SK-N-MC (cell line): ENCODE measurements at regions not wholly inside any gene's neighbourhood (a gene's known extent, or its start where the extent isn't known, plus 50 kb on each side); places are given as distances from the start of the nearest gene placed in this dataset.

Source experiments
- DNase-seq: peaks from one replicate; pipeline ENCODE4 v3.0.0-alpha.2; 2011; ENCODE audit warnings: low read depth, low spot score
- H3K27ac ChIP-seq: fragments of 200-600 bp; sonication (generic); 2 replicates; pipeline ENCODE4 v1.5.1; 2016; ENCODE audit warnings: mixed run types
- H3K36me3 ChIP-seq: fragments of 200-600 bp; sonication (generic); 2 replicates; pipeline ENCODE4 v1.6.1; 2017; ENCODE audit warnings: antibody characterized with exemption, low read length, mixed read lengths; ENCODE audit not compliant: insufficient read depth
- H3K4me3 ChIP-seq: fragments of 200-600 bp; sonication (generic); 2 replicates; pipeline ENCODE4 v1.5.1; 2016
- H3K9ac ChIP-seq: fragments of 200-600 bp; sonication (generic); 2 replicates; pipeline ENCODE4 v1.8.0; 2017; ENCODE audit warnings: mixed run types, mixed read lengths; ENCODE audit not compliant: insufficient read length
- H3K9me3 ChIP-seq: fragments of 200-600 bp; sonication (generic); 2 replicates; pipeline ENCODE4 v1.6.1; 2017; ENCODE audit warnings: low read depth, mild to moderate bottlenecking, antibody characterized with exemption, low read length, moderate library complexity, mixed read lengths
- EZH2 ChIP-seq: fragments of 200-600 bp; sonication (generic); IDR thresholded peaks from one replicate; pipeline ENCODE4 v1.6.1; 2017; ENCODE audit warnings: antibody characterized with exemption
- FOXP2 ChIP-seq: optimal IDR thresholded peaks from 2 replicates; pipeline ENCODE3; 2011; ENCODE audit warnings: mild to moderate bottlenecking, moderate library complexity; ENCODE audit not compliant: insufficient read depth; ENCODE audit errors: extremely low read length, control extremely low read depth
- POLR2AphosphoS5 ChIP-seq: IDR thresholded peaks from 2 replicates; pipeline ENCODE4 v1.6.1; 2012; ENCODE audit warnings: mild to moderate bottlenecking, low read depth, low read length, borderline replicate concordance

DNA sequence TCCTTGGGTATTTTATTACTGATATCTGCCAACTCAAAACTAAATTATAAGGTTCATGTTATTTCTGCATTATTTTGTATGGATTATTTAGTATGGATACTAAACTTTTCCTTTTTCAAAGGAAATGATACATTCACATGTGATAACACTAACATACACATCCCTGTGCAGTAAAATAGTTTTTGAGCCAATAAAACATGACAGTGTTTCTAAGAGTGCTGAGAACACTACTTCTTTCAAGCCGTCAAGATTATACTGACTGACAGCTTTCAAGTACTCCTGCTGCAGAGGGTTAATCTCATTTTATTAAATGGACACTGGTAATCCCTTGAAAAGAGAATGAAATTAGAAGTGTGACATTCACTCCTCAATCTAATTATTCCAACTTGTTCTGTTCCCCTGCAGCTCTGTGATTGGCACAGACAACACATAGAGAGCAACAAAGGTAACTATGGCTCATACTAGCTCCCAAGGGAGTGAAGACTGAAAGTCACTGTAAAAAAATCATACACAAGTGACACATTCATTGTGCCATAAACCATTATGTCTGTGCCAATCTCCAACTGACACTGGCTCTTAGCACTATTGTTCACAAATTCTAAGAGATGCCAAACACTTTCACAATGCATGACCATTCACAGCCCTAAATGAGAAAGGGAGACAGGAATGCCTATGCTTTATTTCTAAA is 468.6 kb downstream of the SHQ1 start:
- H3K36me3 ChIP-seq = peaks cover 6% of the 10 kb centered on the region; the same call in 1 of the 2 replicates
- DNase-seq = no peak
- no peak overlapping the region for H3K27ac ChIP-seq
- H3K4me3 ChIP-seq = no peak overlapping the region
- TF ChIP-seq POLR2AphosphoS5 = no peak
- TF ChIP-seq FOXP2 = no peak
- H3K9ac ChIP-seq = no peak overlapping the region
- no peaks in the 10 kb centered on the region for H3K9me3 ChIP-seq

DNA sequence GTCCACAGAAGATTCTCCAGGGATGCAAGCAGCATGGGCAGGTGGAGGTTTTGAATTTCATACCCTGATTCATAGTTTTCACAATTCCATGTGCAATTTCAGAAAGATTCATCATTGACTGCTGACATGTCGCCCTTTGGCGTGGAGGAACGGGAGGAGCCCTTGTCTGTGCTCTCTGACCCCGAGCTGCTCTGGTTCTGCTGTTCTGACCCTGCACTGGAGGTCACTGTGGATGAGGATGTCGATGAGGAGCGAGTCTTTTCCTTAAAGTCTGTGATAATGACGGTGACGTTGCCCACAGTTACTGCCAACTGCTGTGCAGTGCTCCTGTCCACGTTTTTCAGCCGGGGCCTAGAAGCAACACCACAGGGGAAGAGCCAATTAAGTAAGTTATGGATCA is 470.0 kb downstream of the SHQ1 start:
- H3K36me3 ChIP-seq = peaks cover 6% of the 10 kb centered on the region; the same call in 1 of the 2 replicates

DNA sequence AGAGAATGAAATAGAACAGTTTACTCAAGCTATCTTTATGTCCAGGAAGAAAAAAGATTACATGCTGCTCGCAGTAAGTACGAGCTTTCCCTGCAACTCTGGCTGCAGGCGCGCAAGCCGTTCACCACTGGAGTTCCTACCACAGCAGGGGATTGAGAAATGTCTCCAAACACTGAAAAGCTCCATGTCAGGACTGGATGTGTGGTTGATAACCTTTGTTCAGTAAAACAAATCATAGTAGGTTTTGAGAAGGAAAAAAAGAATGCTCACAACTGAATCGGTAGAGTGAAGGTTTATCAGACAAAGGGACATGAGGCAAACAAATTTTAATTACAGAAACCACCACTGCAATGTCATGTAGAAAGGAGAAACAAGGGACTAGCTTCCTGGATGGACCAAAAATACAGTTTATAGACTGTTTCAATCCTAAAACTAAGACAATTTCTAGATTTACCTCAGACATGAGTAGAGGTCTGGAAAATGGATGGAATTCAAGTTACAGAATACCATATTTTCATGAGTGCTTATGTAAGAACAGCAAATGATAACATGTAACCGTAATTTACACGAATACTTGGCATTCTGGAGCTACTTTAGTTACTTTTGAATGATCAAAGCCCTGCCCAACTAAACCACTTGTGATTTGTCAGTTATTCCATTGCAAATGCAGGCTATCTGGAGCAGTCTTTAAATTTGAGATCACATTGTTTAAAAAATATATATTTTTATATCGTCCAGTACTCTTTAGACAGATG is 471.1 kb downstream of the SHQ1 start:
- TF ChIP-seq EZH2 (no peak), FOXP2 (no peak), POLR2AphosphoS5 (no peak)
- Histone ChIP-seq H3K9me3 (no peaks in the 10 kb centered on the region), H3K4me3 (no peak overlapping the region), H3K27ac (no peak overlapping the region), H3K36me3 (peaks cover 6% of the 10 kb centered on the region; the same call in 1 of the 2 replicates), H3K9ac (no peak overlapping the region)
- DNase-seq = no peak

More for the DNA sequence above, 470.0 kb downstream of the SHQ1 start:
- no peak overlapping the region for H3K4me3 ChIP-seq
- H3K9ac ChIP-seq = no peak overlapping the region
- H3K9me3 ChIP-seq = no peaks in the 10 kb centered on the region
- DNase-seq = no peak
- TF ChIP-seq EZH2 (no peak), POLR2AphosphoS5 (no peak), FOXP2 (no peak)
- no peak overlapping the region for H3K27ac ChIP-seq

DNA sequence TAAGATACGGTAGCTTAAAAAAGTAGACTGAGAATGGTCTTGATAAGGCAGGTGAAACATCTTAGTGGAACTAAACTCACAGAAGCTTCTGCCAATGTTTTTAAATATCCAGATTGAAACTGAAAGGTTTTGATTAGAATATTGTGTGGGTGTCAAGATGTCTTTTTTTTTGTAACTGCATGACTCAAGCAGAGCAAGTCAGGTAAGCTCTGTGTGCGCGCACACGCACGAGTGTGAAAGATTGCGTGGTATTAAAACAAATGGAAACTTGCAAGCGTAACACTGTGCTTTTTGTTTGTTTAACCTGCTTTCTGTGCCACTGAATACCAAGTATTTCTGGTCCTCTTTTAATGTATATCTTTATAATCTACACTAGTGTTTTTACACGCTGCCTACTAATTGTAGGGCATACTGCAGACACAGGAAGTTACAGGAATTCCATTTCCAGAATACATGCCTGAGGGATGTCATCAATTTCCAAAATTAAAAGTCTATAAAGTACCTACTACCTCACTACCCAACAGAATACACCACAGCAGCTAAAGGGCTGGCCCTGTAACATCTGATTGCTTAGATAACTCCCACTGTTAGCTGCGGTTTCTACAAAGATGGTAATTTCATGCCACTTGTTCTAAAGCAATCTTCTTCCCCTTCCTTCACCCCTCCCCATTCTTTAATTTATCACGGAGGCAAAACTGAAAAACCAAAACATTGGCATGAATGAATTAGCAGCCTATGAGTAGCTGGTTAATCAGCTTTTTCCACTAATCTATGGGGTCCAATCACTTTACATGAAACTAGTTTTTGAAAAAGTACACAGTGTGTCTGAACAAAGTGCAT is 472.8 kb downstream of the SHQ1 start:
- no peaks in the 10 kb centered on the region for H3K9me3 ChIP-seq
- no peak overlapping the region for H3K4me3 ChIP-seq
- no peak for DNase-seq
- TF ChIP-seq POLR2AphosphoS5 (no peak), EZH2 (no peak), FOXP2 (no peak)
- no peak overlapping the region for H3K27ac ChIP-seq
- peaks cover 6% of the 10 kb centered on the region; the same call in 1 of the 2 replicates for H3K36me3 ChIP-seq
- no peak overlapping the region for H3K9ac ChIP-seq

DNA sequence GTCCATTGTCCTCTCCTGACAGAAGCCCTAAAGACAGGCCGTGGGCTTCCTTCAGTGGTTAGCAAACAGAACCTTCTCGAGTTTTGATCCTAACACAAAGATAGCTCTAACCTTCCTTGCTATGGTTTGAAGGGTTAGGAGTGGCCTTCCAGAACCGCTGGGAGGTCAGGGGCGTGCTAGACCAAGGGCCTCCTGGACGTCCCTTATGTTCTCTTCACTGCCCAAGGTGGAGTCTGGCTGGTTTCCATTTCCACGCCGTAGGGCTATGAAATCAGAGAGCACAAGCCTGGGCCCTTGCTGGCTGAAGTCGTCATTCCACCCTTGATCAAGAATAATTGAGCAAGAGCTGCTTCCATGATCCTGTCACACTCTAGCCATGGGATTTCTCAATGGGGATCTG is 475.1 kb downstream of the SHQ1 start:
- TF ChIP-seq POLR2AphosphoS5 = no peak
- no peak for TF ChIP-seq FOXP2
- TF ChIP-seq EZH2 = no peak
- no peaks in the 10 kb centered on the region for H3K9me3 ChIP-seq

DNA sequence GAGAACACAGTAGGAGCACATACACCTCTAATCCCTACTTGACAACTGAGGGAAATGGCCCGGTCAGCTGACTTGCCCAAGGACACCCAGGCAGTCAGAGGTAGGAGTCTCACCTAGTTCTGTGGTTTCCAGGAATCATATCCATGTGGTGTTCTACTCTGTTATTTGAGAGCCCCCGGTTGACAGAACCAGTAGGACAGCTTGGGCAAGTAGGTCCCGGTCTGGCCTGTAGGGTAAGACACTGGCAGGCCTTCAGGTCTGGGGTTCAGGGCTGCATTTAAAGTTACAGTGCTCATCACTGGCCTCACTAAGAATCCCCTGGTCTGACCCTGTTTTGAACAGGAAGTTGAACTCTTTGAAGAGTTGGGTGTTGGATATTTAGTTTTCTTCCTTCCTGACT is 476.1 kb downstream of the SHQ1 start:
- H3K36me3 ChIP-seq = no peaks in the 10 kb centered on the region
- H3K9ac ChIP-seq = no peak overlapping the region
- TF ChIP-seq FOXP2 = no peak
- TF ChIP-seq EZH2 = no peak
- TF ChIP-seq POLR2AphosphoS5 = no peak
- H3K27ac ChIP-seq = no peak overlapping the region
- no peak for DNase-seq
- no peaks in the 10 kb centered on the region for H3K9me3 ChIP-seq
- H3K4me3 ChIP-seq = no peak overlapping the region

More for the DNA sequence above, 475.1 kb downstream of the SHQ1 start:
- Histone ChIP-seq H3K36me3 (peaks cover under 1% of the 10 kb centered on the region; the same call in 1 of the 2 replicates), H3K9ac (no peak overlapping the region), H3K27ac (no peak overlapping the region), H3K4me3 (no peak overlapping the region)
- no peak for DNase-seq

DNA sequence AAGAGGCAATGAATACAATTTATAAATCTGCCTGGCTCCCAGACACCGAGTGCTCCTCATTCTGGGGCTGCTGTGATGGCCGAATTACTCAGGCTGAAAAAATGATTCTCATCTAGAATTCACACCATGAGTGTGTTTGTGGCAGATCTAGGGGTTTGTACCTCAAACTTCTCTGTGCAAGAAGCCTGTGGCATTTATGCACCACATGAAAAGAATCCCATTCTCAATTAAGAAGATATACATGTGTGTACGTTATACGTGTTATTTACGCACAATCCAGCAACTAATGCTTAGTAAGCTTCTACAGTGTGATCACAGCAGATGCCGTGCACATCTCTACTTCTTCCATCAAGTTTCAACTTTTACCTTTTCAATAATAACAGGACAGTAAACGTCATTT is 476.8 kb downstream of the SHQ1 start:
- Histone ChIP-seq H3K9ac (no peak overlapping the region), H3K27ac (no peak overlapping the region), H3K9me3 (no peaks in the 10 kb centered on the region), H3K4me3 (no peak overlapping the region), H3K36me3 (no peaks in the 10 kb centered on the region)
- DNase-seq = no peak
- TF ChIP-seq POLR2AphosphoS5 (no peak), FOXP2 (no peak), EZH2 (no peak)

DNA sequence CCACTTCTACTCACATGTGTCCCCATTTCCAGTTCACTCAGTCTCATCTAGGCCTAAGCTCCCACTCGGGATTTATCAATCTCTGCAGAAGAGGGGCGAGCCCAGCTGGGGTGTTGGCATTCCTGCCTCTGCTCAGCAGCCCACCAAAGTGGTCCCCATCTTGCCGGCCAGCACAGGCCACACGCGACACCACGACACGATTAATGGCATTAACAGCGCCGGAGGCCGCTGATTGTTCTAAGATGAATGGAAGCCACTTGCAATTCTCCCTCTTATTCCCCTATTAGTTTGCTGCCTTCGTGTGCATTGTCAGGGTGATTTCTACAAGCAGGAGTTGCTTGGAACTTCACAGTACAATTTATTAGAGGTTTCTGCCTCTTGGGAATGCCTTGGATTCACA is 477.3 kb downstream of the SHQ1 start:
- no peak overlapping the region for H3K4me3 ChIP-seq
- no peak for DNase-seq
- H3K9me3 ChIP-seq = no peaks in the 10 kb centered on the region
- no peaks in the 10 kb centered on the region for H3K36me3 ChIP-seq
- no peak overlapping the region for H3K27ac ChIP-seq
- no peak for TF ChIP-seq POLR2AphosphoS5
- no peak for TF ChIP-seq EZH2
- H3K9ac ChIP-seq = no peak overlapping the region
